ENCODE measurements at regions not wholly inside any gene's neighbourhood (a gene's known extent, or its start where the extent isn't known, plus 50 kb on each side); places are given as distances from the start of the nearest gene placed in this dataset.

- DNase-seq (ENCODE audit: low spot score), result peak; percentile 6
Measured at GRCh38 chr3:18295171-18295920, 129.8 kb downstream of the SATB1 start.

GRCh38 chr3:18290157-18290556, 135.0 kb downstream of the SATB1 start:
- DNase-seq (ENCODE audit: low spot score), result no peak

- DNase-seq (ENCODE audit: low spot score), result no peak
Measured at GRCh38 chr3:18288243-18288642, 136.9 kb downstream of the SATB1 start.

- no peak for DNase-seq (ENCODE audit: low spot score)
Measured at GRCh38 chr3:18284716-18285115, 140.4 kb downstream of the SATB1 start.

GRCh38 chr3:18283680-18284079, 141.5 kb downstream of the SATB1 start:
- no peak for DNase-seq (ENCODE audit: low spot score)

- no peak for DNase-seq (ENCODE audit: low spot score)
Measured at GRCh38 chr3:18282507-18282906, 142.6 kb downstream of the SATB1 start.

- DNase-seq (ENCODE audit: low spot score), result no peak
Measured at GRCh38 chr3:18279226-18279737, 145.9 kb downstream of the SATB1 start.

- DNase-seq (ENCODE audit: low spot score), result no peak
Measured at GRCh38 chr3:18264853-18265252, 160.3 kb downstream of the SATB1 start.

- no peak for DNase-seq (ENCODE audit: low spot score)
Measured at GRCh38 chr3:18264361-18264760, 160.8 kb downstream of the SATB1 start.

- DNase-seq (ENCODE audit: low spot score), result no peak
Measured at GRCh38 chr3:18258492-18258891, 166.6 kb downstream of the SATB1 start.

- no peak for DNase-seq (ENCODE audit: low spot score)
Measured at GRCh38 chr3:18252578-18252977, 172.6 kb downstream of the SATB1 start.

- DNase-seq (ENCODE audit: low spot score), result no peak
Measured at GRCh38 chr3:18250991-18251390, 174.1 kb downstream of the SATB1 start.

GRCh38 chr3:18249126-18249525, 176.0 kb downstream of the SATB1 start:
- no peak for DNase-seq (ENCODE audit: low spot score)

GRCh38 chr3:18247776-18248310, 177.3 kb downstream of the SATB1 start:
- no peak for DNase-seq (ENCODE audit: low spot score)

GRCh38 chr3:18247139-18247695, 177.9 kb downstream of the SATB1 start:
- DNase-seq (ENCODE audit: low spot score), result no peak

- no peak for DNase-seq (ENCODE audit: low spot score)
Measured at GRCh38 chr3:18246336-18247060, 178.6 kb downstream of the SATB1 start.

GRCh38 chr3:18245721-18246120, 179.4 kb downstream of the SATB1 start:
- no peak for DNase-seq (ENCODE audit: low spot score)

- DNase-seq (ENCODE audit: low spot score), result no peak
Measured at GRCh38 chr3:18241837-18242236, 183.3 kb downstream of the SATB1 start.

GRCh38 chr3:18239674-18240073, 185.5 kb downstream of the SATB1 start:
- DNase-seq (ENCODE audit: low spot score), result no peak

- no peak for DNase-seq (ENCODE audit: low spot score)
Measured at GRCh38 chr3:18238746-18239331, 186.3 kb downstream of the SATB1 start.

- no peak for DNase-seq (ENCODE audit: low spot score)
Measured at GRCh38 chr3:18238332-18238731, 186.8 kb downstream of the SATB1 start.

GRCh38 chr3:18237251-18238005, 187.7 kb downstream of the SATB1 start:
- no peak for DNase-seq (ENCODE audit: low spot score)

All from hepatic stellate cell (primary cell).